HEK293 (cell line): ENCODE measurements at regions not wholly inside any gene's neighbourhood (a gene's known extent, or its start where the extent isn't known, plus 50 kb on each side); places are given as distances from the start of the nearest gene placed in this dataset.
"Not testable (repeated sequence)": the region's sequence is repeated elsewhere in the genome, so short reads cannot be mapped to it uniquely, and the experiment has no call there.

Experiments
- CTCF ChIA-PET: fragments of 350-600 bp; formaldehyde crosslinking; extraction: SDS; loops from one replicate; lab custom pipeline; 2021; ENCODE audit warnings: antibody characterized with exemption; lab: Yijun Ruan, JAX
- POLR2A ChIA-PET: fragments of 300-600 bp; formaldehyde crosslinking; extraction: SDS; loops from one replicate; lab custom pipeline; 2020; ENCODE audit warnings: antibody characterized with exemption, inconsistent platforms; lab: Yijun Ruan, JAX
- H3K27ac ChIP-seq: fragments of 200-500 bp; sonication (Bioruptor generic); 2 replicates; pipeline ENCODE4 v1.5.1; 2014; ENCODE audit warnings: low read depth, low read length, control low read depth, inconsistent platforms; ENCODE audit errors: extremely low read depth
- H3K36me3 ChIP-seq, 2 experiments: fragments of 200-500 bp in 1 of 2; sonication (Bioruptor generic) in 1 of 2; 1 replicate in 1 of 2; 2 replicates in 1 of 2; pipeline ENCODE4 v1.5.1; 2014 to 2017; ENCODE audit warnings: inconsistent platforms in 2 of 2, low read length in 2 of 2; ENCODE audit not compliant: control insufficient read depth in 2 of 2, insufficient read depth in 1 of 2
- H3K4me1 ChIP-seq: fragments of 200-500 bp; sonication (Bioruptor generic); 2 replicates; pipeline ENCODE4 v1.5.1; 2014; ENCODE audit warnings: mild to moderate bottlenecking, low read length, inconsistent platforms; ENCODE audit not compliant: control insufficient read depth, insufficient read depth
- H3K4me3 ChIP-seq: 2 replicates; pipeline ENCODE4 v1.5.1; 2011; ENCODE audit warnings: low read depth, mild to moderate bottlenecking, control low read depth, low read length, moderate library complexity
- H3K9me3 ChIP-seq: fragments of 200-500 bp; sonication (Bioruptor generic); 2 replicates; pipeline ENCODE4 v1.5.1; 2014; ENCODE audit warnings: low read depth, low read length, inconsistent platforms; ENCODE audit not compliant: control insufficient read depth, insufficient read depth
- FEZF1 ChIP-seq: fragments of 450-650 bp; formaldehyde crosslinking; IDR thresholded peaks from 2 replicates; pipeline ENCODE4 v1.5.1; 2016; ENCODE audit warnings: missing biosample characterization, missing genetic modification characterization
- KLF8 ChIP-seq: fragments of 450-650 bp; formaldehyde crosslinking; IDR thresholded peaks from 2 replicates; pipeline ENCODE4 v1.5.1; 2016; ENCODE audit warnings: missing biosample characterization, missing genetic modification characterization
- SCRT1 ChIP-seq: fragments of 450-650 bp; formaldehyde crosslinking; IDR thresholded peaks from 2 replicates; pipeline ENCODE4 v1.5.1; 2016; ENCODE audit warnings: missing biosample characterization, missing genetic modification characterization, borderline replicate concordance
- SCRT2 ChIP-seq: fragments of 450-650 bp; formaldehyde crosslinking; IDR thresholded peaks from 2 replicates; pipeline ENCODE4 v1.5.1; 2016; ENCODE audit warnings: missing biosample characterization, missing genetic modification characterization
- SP7 ChIP-seq: fragments of 450-650 bp; formaldehyde crosslinking; IDR thresholded peaks from 2 replicates; pipeline ENCODE4 v1.5.1; 2016; ENCODE audit warnings: missing biosample characterization, missing genetic modification characterization
- WT1 ChIP-seq: fragments of 450-650 bp; formaldehyde crosslinking; IDR thresholded peaks from 2 replicates; pipeline ENCODE4 v1.5.1; 2016; ENCODE audit warnings: missing biosample characterization, missing genetic modification characterization
- ZNF16 ChIP-seq: fragments of 450-650 bp; formaldehyde crosslinking; IDR thresholded peaks from 2 replicates; pipeline ENCODE4 v1.5.1; 2016; ENCODE audit warnings: low read depth, missing biosample characterization, missing genetic modification characterization
- ZNF174 ChIP-seq: fragments of 450-650 bp; formaldehyde crosslinking; IDR thresholded peaks from 2 replicates; pipeline ENCODE4 v1.5.0; 2017; ENCODE audit warnings: missing biosample characterization, mild to moderate bottlenecking, missing genetic modification characterization
- ZNF214 ChIP-seq: fragments of 450-650 bp; formaldehyde crosslinking; IDR thresholded peaks from 2 replicates; pipeline ENCODE4 v1.5.1; 2017; ENCODE audit warnings: missing biosample characterization, mild to moderate bottlenecking, missing genetic modification characterization, borderline replicate concordance
- ZNF223 ChIP-seq: fragments of 450-650 bp; formaldehyde crosslinking; IDR thresholded peaks from 2 replicates; pipeline ENCODE4 v1.5.1; 2016; ENCODE audit warnings: missing biosample characterization, missing genetic modification characterization
- ZNF24 ChIP-seq: fragments of 450-650 bp; formaldehyde crosslinking; IDR thresholded peaks from 2 replicates; pipeline ENCODE4 v1.5.1; 2016; ENCODE audit warnings: missing biosample characterization, missing genetic modification characterization
- ZNF350 ChIP-seq: fragments of 450-650 bp; formaldehyde crosslinking; IDR thresholded peaks from 2 replicates; pipeline ENCODE4 v1.5.0; 2017; ENCODE audit warnings: missing biosample characterization, mild to moderate bottlenecking, missing genetic modification characterization
- ZNF473 ChIP-seq: fragments of 450-650 bp; formaldehyde crosslinking; IDR thresholded peaks from 2 replicates; pipeline ENCODE4 v1.5.1; 2017; ENCODE audit warnings: missing biosample characterization, missing genetic modification characterization
- ZNF530 ChIP-seq: fragments of 450-650 bp; formaldehyde crosslinking; IDR thresholded peaks from 2 replicates; pipeline ENCODE4 v1.5.1; 2016; ENCODE audit warnings: low read depth, missing biosample characterization, missing genetic modification characterization
- ZNF549 ChIP-seq: fragments of 450-650 bp; IDR thresholded peaks from 2 replicates; pipeline ENCODE4 v1.5.1; 2018; ENCODE audit warnings: missing biosample characterization, missing genetic modification characterization, mild to moderate bottlenecking, inconsistent platforms, moderate library complexity
- ZNF624 ChIP-seq: fragments of 450-650 bp; formaldehyde crosslinking; IDR thresholded peaks from 2 replicates; pipeline ENCODE4 v1.5.1; 2017; ENCODE audit warnings: missing biosample characterization, missing genetic modification characterization
- ZNF670 ChIP-seq: fragments of 450-650 bp; formaldehyde crosslinking; IDR thresholded peaks from 2 replicates; pipeline ENCODE4 v1.5.1; 2016; ENCODE audit warnings: missing biosample characterization, missing genetic modification characterization, low read depth
- ZNF792 ChIP-seq: fragments of 450-650 bp; formaldehyde crosslinking; IDR thresholded peaks from 2 replicates; pipeline ENCODE4 v1.5.1; 2016; ENCODE audit warnings: missing biosample characterization, missing genetic modification characterization
- TF ChIP-seq, protein P1 (sequence below): fragments of 450-650 bp; formaldehyde crosslinking; IDR thresholded peaks from 2 replicates; pipeline ENCODE4 v1.5.1; 2016; ENCODE audit warnings: missing biosample characterization, missing genetic modification characterization, low read depth
- TF ChIP-seq, protein P2 (sequence below): fragments of 450-650 bp; formaldehyde crosslinking; IDR thresholded peaks from 2 replicates; pipeline ENCODE4 v1.5.1; 2016; ENCODE audit warnings: missing biosample characterization, missing genetic modification characterization, borderline replicate concordance
- TF ChIP-seq, protein P3 (sequence below): fragments of 450-650 bp; formaldehyde crosslinking; IDR thresholded peaks from 2 replicates; pipeline ENCODE4 v1.5.1; 2016; ENCODE audit warnings: missing biosample characterization, missing genetic modification characterization

DNA sequence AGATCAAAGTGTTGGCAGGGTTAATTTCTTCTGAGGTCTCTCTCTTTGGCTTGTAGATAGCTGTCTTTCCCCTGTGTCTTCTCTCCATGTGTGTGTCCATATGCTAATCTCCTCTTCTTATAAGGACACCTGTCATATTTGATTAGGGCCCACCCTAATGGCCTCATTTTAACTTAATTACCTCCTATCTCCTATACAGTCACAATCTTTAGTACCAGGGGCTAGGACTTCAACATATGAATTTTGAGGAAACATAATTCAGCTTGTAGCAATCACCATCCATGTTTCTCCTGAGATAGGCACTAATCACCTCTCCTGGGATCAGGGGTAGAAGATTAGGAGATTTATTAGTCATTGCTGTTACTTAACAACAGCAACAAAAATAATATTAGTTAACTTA is 196.1 kb upstream of the RXFP2 start:
- Histone ChIP-seq H3K4me1 (no peaks in the 10 kb centered on the region), H3K36me3 (no peaks in the 10 kb centered on the region), H3K27ac (no peak overlapping the region), H3K9me3 (no peaks in the 10 kb centered on the region), H3K4me3 (no peak overlapping the region)
- ChIA-PET POLR2A (no interaction called here), CTCF (no interaction called here)
- TF ChIP-seq, protein P1, sequence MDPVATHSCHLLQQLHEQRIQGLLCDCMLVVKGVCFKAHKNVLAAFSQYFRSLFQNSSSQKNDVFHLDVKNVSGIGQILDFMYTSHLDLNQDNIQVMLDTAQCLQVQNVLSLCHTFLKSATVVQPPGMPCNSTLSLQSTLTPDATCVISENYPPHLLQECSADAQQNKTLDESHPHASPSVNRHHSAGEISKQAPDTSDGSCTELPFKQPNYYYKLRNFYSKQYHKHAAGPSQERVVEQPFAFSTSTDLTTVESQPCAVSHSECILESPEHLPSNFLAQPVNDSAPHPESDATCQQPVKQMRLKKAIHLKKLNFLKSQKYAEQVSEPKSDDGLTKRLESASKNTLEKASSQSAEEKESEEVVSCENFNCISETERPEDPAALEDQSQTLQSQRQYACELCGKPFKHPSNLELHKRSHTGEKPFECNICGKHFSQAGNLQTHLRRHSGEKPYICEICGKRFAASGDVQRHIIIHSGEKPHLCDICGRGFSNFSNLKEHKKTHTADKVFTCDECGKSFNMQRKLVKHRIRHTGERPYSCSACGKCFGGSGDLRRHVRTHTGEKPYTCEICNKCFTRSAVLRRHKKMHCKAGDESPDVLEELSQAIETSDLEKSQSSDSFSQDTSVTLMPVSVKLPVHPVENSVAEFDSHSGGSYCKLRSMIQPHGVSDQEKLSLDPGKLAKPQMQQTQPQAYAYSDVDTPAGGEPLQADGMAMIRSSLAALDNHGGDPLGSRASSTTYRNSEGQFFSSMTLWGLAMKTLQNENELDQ (tag by site-specific recombination), result no peak
- no peak for TF ChIP-seq SCRT2 (tag by site-specific recombination)
- no peak for TF ChIP-seq ZNF792 (tag by site-specific recombination)
- TF ChIP-seq ZNF670 (tag by site-specific recombination), result no peak
- TF ChIP-seq FEZF1, result no peak
- no peak for TF ChIP-seq ZNF624
- no peak for TF ChIP-seq ZNF350 (tag by site-specific recombination)
- no peak for TF ChIP-seq SCRT1 (tag by site-specific recombination)
- no peak for TF ChIP-seq KLF8
- TF ChIP-seq, protein P2, sequence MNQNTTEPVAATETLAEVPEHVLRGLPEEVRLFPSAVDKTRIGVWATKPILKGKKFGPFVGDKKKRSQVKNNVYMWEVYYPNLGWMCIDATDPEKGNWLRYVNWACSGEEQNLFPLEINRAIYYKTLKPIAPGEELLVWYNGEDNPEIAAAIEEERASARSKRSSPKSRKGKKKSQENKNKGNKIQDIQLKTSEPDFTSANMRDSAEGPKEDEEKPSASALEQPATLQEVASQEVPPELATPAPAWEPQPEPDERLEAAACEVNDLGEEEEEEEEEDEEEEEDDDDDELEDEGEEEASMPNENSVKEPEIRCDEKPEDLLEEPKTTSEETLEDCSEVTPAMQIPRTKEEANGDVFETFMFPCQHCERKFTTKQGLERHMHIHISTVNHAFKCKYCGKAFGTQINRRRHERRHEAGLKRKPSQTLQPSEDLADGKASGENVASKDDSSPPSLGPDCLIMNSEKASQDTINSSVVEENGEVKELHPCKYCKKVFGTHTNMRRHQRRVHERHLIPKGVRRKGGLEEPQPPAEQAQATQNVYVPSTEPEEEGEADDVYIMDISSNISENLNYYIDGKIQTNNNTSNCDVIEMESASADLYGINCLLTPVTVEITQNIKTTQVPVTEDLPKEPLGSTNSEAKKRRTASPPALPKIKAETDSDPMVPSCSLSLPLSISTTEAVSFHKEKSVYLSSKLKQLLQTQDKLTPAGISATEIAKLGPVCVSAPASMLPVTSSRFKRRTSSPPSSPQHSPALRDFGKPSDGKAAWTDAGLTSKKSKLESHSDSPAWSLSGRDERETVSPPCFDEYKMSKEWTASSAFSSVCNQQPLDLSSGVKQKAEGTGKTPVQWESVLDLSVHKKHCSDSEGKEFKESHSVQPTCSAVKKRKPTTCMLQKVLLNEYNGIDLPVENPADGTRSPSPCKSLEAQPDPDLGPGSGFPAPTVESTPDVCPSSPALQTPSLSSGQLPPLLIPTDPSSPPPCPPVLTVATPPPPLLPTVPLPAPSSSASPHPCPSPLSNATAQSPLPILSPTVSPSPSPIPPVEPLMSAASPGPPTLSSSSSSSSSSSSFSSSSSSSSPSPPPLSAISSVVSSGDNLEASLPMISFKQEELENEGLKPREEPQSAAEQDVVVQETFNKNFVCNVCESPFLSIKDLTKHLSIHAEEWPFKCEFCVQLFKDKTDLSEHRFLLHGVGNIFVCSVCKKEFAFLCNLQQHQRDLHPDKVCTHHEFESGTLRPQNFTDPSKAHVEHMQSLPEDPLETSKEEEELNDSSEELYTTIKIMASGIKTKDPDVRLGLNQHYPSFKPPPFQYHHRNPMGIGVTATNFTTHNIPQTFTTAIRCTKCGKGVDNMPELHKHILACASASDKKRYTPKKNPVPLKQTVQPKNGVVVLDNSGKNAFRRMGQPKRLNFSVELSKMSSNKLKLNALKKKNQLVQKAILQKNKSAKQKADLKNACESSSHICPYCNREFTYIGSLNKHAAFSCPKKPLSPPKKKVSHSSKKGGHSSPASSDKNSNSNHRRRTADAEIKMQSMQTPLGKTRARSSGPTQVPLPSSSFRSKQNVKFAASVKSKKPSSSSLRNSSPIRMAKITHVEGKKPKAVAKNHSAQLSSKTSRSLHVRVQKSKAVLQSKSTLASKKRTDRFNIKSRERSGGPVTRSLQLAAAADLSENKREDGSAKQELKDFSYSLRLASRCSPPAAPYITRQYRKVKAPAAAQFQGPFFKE (tag by site-specific recombination), result no peak
- no peak for TF ChIP-seq SP7 (tag by site-specific recombination)
- no peak for TF ChIP-seq ZNF24 (tag by site-specific recombination)

DNA sequence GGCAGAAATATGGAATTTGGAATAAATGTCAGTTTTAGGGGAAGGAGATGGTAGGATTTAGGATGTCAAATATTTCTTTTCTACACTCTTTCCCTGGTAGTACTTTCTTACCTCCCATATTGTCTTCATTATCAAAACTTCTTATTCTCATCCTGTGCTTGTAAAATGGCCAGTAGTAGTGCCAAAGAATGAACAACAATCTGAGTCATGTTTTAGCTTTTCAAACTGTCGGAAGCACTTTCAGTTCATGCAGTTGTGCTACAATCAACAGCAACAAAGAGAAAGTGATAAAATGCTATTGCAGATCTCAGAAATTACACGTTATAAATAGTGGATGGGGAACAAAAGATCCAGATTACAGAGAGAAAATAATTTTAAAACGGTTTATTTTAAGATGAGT is 193.7 kb upstream of the RXFP2 start:
- POLR2A ChIA-PET, result no interaction called here
- Histone ChIP-seq H3K36me3 (no peaks in the 10 kb centered on the region), H3K27ac (no peak overlapping the region), H3K4me3 (no peak overlapping the region), H3K4me1 (no peaks in the 10 kb centered on the region), H3K9me3 (no peaks in the 10 kb centered on the region)
- CTCF ChIA-PET, result no interaction called here
- TF ChIP-seq ZNF214, result no peak
- no peak for TF ChIP-seq ZNF16 (tag by site-specific recombination)
- no peak for TF ChIP-seq ZNF549 (tag by site-specific recombination)

DNA sequence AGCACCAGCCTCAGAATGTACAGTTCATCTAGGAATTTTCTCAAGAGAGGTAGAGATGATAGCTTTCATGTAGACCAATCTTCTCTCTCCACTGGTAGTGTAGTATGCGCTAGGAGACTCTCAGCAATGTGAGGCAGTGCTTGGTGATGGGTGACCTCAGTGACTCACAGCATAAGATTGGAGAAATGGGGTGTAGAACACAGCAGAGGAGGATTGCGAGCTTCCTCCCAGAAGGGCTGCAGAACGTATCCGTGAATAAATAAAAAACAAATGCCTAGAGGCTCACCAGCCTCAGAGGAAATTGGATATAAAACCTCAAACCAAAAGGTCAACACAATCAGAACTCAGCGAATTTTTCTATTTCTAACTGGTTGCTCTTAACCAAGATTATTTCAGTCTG is 182.9 kb upstream of the RXFP2 start:
- Histone ChIP-seq H3K4me3 (no peak overlapping the region), H3K9me3 (no peaks in the 10 kb centered on the region), H3K27ac (no peak overlapping the region), H3K4me1 (no peaks in the 10 kb centered on the region), H3K36me3 (no peaks in the 10 kb centered on the region)
- CTCF ChIA-PET, result no interaction called here
- POLR2A ChIA-PET, result no interaction called here
- TF ChIP-seq ZNF473, result no peak
- no peak for TF ChIP-seq SCRT1 (tag by site-specific recombination)
- no peak for TF ChIP-seq ZNF350 (tag by site-specific recombination)
- TF ChIP-seq ZNF223, result no peak
- no peak for TF ChIP-seq ZNF174
- no peak for TF ChIP-seq WT1 (tag by site-specific recombination)
- TF ChIP-seq, protein P3, sequence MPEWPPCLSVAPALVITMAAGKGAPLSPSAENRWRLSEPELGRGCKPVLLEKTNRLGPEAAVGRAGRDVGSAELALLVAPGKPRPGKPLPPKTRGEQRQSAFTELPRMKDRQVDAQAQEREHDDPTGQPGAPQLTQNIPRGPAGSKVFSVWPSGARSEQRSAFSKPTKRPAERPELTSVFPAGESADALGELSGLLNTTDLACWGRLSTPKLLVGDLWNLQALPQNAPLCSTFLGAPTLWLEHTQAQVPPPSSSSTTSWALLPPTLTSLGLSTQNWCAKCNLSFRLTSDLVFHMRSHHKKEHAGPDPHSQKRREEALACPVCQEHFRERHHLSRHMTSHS (tag by site-specific recombination), result no peak
- no peak for TF ChIP-seq ZNF530 (tag by site-specific recombination)
- no peak for TF ChIP-seq ZNF214

DNA sequence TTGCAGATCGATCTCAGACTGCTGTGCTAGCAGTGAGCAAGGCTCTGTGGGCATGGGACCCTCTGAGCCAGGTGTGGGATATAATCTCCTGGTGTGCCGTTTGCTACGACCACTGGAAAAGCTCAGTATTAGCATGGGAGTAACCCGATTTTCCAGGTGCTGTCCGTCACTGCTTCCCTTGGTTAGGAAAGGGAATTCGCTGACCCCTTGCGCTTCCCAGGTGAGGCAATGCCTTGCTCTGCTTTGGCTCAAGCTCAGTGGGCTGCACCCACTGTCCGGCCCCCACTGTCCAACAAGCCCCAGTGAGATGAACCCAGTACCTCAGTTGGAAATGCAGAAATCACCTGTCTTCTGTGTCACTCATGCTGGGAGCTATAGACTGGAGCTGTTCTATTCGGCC is 155.1 kb upstream of the RXFP2 start:
- POLR2A ChIA-PET, result not testable (repeated sequence)

More for the DNA sequence above, 155.1 kb upstream of the RXFP2 start:
- H3K4me1 ChIP-seq, H3K27ac ChIP-seq, H3K4me3 ChIP-seq, CTCF ChIA-PET, H3K36me3 ChIP-seq, H3K9me3 ChIP-seq: not testable (repeated sequence)
